Stimulated activated CD8-positive, alpha-beta memory T cell treated with anti-CD3 and anti-CD28 coated beads, Interleukin-15, amount 100 ng/mL, for 48 hours (primary cell): ENCODE measurements at regions not wholly inside any gene's neighbourhood (a gene's known extent, or its start where the extent isn't known, plus 50 kb on each side); places are given as distances from the start of the nearest gene placed in this dataset.

Experiments used
- DNase-seq, 2 donors: peaks; one replicate each; pipeline ENCODE4 v3.0.0-alpha.2; 2020; ENCODE audit warnings: low read depth in 2 of 2

- no peak for DNase-seq
These were observed 162.0 kb upstream of the C21orf91 start for GRCh38 chr21:17981060-17981740.

DNA sequence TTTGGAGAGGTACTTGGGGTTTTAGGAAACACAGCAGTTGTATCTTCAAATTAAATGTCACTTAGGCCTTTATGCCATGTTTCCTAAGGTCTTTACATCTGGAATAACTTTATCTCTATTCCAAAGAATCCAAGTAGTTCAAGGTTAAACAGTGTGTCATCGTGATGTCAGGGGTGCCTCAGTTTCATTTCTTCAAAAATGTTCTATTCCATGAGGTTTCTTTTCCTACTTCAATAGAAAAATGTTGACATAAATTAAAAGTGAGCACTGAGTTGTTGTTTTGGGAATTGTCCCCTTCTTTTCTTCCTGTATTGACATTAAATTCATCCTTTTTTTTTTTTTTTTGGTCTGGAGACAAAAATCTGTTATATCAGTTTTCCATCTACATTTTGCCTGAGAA is 160.6 kb upstream of the C21orf91 start:
- DNase-seq = no peak

DNA sequence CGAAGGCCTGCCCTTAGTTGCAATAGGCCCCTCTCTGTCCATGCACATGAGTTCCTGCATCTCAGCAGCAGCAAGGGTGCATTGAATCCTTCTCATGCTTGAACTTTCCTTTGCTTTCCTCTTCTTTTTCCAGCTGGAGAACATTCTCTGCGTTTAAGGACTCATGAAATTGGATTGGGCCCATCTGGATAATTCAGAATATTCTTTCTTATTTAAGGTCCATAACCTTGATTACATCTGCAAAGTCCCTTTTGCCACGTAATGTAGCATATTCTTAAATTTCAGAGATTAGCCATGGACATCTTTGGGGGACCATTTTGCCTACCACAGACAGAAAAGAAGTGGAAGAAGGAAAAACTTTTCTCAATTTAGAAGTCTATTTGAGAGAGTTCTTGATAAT is 159.7 kb upstream of the C21orf91 start:
- no peak for DNase-seq

DNA sequence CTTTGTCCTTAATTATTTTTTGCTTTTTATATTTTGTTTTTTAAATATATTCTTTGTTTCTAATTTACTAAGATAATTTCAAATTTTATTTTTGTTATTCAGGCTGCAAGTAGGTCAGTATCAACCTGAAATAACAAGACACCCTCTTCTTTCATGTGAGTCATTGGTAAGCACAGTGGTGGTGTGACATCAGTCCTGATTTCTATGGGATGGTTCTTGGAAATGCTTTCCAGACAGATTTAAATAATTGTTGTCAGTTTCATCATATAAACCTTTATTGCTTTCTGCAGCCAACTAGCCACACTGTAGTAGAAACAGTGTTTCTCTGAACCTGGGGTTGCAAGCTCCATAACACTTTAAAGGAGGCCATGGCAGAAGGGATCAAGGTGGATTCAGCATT is 157.5 kb upstream of the C21orf91 start:
- no peak for DNase-seq

DNA sequence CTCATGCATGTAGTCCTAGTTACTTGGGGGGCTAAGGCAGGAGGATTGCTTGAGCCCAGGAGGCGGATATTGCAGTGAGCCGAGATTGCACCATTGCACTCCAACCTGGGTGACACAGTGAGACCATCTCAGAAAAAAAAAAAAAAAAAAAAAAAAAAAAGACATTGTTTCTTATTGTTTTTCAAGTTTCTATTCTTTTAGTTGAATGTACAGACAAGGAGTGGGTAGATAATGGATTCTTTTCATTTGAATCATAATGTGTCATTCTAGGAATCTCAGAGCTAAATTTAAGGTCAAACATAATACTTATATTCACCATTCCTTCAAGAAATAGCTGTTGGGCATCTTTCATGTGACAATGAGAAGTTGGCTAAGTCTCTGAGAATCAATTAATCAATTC is 157.0 kb upstream of the C21orf91 start:
- DNase-seq = no peak

DNA sequence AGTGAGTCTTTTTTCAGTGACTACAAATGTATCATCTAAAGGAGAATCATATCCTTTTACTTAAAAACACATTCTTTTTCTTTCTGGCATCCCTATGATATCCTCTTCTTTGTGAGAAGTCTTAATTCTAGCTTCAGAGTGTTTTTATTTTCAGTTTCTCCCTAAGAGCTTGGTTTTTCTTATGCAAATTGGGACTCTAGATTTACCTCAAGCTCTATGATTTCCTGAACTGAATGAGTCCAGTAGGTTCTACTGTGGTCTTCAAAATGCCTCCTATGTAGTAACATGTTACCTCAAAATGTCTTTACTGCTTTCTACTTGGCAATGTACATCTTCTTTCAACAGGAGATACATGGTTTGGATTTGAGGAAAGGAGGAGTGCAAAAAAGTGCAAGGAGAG is 148.2 kb upstream of the C21orf91 start:
- DNase-seq = no peak

DNA sequence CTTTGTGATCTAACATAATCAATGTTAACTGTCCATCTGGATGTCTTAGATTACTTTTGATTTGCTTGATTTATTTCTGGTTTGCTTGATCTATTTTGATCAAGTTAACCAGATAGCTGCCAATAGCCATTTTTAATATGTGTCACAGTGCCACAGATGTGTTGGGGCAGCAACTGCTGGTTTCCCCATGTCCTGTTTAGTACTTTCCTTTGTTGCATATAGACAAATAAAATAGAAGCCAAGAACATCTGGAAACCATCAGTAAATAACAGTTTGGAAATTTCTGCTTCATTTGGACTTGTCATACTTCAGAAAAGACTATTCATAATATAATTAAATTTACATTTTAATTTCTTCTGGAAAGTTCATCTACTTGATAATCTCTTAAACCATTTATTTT is 145.6 kb upstream of the C21orf91 start:
- no peak for DNase-seq

DNA sequence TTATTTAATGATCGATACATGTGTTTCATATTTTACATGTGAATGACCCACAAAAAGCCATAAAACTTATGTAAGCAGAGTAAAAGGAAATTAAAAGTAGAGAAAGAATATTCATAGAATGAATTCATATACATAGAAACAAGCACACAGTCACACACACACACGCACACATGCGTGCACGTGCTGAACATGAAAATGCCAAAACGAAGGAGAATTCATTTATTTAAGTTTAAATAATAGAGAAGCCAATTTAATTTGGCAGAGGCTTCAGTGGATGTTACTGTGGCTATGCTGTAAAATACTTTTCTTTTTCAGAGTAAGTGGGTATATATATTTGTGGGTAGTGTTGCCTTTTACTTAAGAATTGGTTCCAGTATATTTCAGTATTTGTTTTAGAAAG is 145.0 kb upstream of the C21orf91 start:
- no peak for DNase-seq

GRCh38 chr21:17950591-17950990 is 131.4 kb upstream of the C21orf91 start:
- DNase-seq = no peak

GRCh38 chr21:17949421-17949820 is 130.3 kb upstream of the C21orf91 start:
- no peak for DNase-seq

DNA sequence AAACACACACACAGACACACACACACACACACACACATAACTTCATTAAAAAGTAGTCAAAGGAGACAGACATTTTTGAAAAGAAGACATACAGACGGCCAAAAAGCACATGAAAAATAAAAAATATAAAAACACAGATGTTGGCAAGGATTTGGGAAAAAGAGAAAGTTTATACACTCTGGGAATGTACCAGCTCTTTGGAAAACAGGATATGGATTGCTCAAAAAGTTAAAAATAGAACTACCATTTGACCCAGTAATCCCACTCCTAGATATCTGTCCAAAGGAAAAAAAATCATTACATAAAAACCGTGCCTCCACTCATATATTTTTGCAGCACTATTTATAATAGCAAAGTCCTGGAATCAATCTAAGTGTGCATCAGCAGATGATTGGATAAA is 128.4 kb upstream of the C21orf91 start:
- no peak for DNase-seq

DNA sequence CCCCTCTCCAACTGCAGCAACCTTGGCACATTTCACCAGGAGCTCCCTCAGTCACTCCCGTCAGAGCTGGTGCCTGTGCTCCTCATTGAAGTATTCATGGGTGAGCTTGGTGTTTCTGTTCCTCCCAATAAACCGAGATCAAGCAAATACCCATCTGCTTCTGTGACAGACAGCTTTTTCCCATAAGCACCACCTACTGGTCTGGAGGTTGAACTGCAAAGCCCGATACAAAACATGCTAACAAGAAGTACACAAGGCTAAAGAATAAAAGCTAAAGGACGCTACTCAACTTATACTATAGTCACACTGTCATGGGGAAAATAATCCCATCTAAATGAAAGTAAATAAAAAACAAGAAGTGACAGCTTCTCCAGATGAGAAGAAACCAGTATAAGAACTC is 111.9 kb upstream of the C21orf91 start:
- DNase-seq = no peak

DNA sequence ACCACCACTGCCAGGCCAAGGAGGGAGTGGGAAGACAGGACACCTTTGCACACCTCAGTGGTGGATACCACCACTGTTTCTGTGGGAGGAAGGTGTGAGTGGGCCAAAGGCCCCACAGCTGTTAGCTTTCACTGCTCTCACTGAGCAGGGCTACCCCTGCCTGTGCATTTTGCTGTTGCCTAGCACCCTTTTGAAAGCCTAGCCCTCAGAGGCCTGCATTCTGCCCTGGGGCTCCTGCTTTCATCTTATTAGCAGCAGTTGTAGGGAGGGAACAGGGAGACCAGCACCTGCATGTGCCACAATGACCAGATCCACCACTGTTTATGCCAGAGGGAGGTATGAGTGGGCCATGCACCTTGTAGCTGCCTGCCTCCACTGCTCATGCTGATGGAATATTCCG is 110.9 kb upstream of the C21orf91 start:
- no peak for DNase-seq

DNA sequence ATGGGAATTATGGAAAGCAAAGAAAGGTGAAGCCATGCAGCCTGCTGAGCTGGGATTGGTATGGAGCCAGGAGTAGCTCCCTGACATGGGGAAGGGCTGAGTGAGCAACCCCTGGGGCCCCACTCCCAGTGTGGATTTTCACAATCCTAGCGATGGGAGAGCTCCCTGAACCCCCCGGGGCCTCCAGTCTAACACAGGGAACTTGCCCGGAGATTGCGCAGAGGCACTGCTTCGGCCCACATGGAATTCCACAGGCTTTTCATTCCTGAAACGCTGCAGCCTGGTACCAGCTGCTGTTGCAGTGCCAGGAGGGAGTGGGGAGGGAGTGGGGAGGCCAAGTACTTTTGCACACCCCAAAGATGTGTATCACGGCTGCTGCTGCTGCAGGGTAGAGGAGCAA is 110.4 kb upstream of the C21orf91 start:
- no peak for DNase-seq

DNA sequence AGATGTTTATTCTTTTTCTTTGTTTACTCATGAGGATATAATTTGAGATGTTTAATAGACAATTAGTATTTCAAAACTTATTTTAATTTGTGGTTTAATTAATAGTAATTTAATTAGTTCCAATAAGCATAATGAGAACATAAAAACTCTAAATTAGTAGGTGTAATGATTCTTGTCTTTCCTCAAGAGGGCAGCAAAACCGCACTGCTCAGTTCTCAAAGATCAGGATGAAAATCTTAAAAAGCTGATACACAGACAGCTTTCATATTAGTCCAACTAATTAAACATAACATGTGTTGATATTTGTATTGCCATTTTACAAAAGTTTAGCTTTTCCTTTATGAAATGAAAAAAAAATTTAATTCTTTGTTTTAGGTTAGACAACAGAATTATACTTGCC is 106.7 kb upstream of the C21orf91 start:
- no peak for DNase-seq

- peak in 1 of 2 donors; percentile 19 for DNase-seq
These were observed 105.9 kb upstream of the C21orf91 start for GRCh38 chr21:17925000-17925610.

DNA sequence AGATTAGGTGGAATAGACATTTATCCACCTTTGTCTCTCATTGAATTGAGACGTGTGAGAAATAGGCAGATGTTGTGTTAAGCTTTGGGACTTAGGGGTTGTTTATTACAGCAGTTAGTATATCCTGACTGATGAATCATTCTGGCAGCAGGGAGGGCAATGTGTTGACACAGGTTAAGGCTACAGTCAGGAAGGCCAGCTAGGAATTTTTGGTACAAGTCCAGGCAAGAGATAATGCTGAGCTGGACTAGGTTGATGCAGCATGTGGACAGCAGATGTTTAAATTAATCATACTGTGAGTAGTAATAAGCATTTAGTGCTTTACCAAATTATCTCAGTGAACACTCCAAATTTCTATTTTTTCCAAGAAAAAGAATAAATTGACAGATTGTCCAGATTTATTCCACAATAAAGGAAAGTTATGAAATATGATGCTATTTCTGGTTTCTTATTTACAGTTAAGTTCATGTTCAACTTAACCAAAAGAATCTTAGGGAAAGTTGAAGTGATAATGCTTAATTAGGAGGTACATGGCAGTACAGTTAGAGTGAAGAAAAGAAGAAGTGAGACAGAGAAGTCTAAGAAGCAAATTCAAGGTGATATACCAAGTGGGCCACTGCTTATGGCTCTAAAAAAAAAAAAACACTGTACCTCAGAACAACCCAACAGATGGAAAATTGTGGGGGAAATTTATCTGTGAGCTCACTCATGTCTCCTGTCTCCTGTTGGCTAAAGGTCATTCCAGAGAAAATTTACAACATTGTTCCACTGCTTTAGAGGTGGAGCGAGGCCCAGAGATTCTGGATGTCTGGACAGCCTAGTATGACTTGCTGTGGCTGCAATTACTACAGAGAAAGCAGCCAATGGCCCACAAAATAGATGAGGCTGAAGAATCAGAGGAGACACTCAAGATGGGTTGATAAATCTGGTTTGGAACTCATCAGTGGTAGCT is 102.7 kb upstream of the C21orf91 start:
- DNase-seq = no peak

DNA sequence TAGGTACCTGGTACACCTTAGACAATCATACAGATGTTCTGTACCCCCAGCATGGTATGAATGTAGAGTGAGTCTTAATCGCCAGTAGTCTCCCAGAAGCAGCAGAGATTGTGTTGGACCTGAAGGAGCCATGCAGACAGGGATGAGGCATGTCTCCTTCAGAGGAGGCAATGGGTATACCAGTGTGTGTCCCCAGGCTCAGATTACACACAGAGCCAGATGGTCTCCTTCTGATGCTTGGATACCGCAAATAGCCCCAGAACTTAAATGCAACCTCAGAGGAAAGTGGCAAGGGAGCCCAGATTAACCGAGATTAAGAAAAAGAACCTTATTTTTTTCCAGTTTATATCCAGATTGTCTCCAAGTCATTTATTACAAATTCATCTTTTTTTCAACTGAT is 96.8 kb upstream of the C21orf91 start:
- no peak for DNase-seq

DNA sequence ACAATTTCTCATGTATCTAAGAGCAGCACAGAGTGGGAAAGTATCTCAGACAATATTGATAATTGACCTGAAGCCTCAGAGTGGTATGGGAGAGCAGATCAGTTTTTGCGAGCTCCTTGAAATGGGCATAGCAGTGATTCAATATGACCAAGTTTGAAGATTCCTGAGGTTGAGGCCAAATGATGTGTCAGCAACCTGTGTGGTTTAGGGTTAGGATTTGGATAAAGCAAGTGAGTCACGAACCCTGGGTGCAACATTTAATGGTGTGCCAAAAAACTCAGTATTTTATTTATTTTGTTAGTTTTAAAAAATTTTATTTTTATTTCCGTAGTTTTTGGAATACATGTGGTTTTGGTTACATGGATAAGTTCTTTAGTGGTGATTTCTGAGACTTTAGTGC is 92.5 kb upstream of the C21orf91 start:
- DNase-seq = no peak

DNA sequence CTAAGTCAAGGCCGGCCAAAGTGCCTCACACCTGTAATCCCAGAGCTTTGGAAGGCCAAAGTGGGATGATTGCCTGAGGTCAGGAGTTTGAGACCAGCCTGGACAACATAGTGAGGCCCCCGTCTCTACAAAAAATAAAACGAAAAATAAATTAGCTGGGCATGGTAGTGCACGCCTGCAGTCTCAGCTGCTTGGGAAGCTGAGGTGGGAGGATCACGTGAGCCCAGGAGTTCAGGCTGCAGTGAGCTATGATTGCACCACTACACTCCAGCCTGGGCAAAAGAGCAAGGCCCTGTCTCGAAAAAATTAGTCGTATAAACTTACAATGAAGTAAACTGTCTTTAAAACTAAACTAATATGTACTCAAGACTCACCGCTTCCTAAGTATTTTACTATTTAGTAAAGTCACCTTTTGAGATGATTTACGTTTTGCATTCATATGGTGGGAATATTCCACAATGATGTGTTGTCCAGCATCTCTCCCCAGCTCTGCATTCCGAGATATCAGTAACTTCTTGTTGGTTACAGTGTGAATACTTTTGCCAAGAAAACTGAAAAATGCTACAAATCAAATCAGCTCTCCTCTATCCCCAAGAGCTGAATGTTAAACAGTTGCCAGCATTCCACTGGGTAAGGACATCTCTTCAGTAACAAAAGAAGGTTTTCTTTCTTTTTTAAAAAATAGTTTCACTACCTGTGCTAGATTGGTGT is 84.9 kb upstream of the C21orf91 start:
- no peak for DNase-seq

DNA sequence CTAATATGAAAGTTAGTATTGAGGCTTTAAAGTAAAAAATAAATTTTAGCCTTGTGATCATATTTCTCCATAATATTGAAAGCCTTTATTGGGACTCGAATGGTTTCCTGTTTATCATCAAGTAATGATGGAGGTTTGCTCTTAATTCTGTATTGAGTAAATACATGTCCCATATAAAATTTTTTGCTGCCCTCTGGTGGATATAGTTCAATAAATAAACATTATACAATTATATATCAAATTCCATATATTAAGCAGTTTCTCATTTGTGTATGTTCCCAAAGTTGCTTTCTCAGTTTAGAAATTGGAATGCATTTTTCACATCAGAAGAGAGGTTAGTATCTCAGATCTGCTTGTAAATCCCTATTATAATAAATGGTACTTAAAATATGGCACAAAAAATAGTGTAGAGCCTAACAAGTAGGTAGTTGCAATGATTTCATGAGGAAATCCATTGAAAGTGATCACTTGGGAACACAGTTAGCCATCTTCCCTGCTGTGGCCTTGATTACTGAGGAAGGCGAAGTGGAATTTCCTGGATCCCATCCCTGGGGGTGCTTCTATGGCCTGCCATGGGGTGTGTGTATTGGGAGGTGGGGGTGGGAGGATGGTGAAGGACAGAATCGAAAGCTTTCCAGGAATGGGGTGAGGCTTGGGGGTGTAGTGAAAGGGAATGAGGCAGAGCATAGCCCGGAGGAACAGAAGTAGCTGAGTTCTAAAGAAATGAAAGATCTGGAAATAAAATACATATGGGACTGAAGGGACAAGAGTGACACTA is 84.1 kb upstream of the C21orf91 start:
- DNase-seq = no peak
